GM23338 (cell line): ENCODE measurements at regions not wholly inside any gene's neighbourhood (a gene's known extent, or its start where the extent isn't known, plus 50 kb on each side); places are given as distances from the start of the nearest gene placed in this dataset.

Source experiments
- ATAC-seq: fragments of 200-7000 bp; cut with Tn5 transposase; 3 replicates; pipeline ENCODE4 v1.9.1; 2020
- DNase-seq: peaks from one replicate; pipeline ENCODE4 v3.0.0-alpha.2; 2015; ENCODE audit warnings: low spot score
- H2AFZ ChIP-seq: fragments of 200-600 bp; sonication (generic); 2 replicates; pipeline ENCODE4 v1.8.0; 2016; ENCODE audit warnings: antibody characterized with exemption, mild to moderate bottlenecking, moderate library complexity
- H3F3A ChIP-seq: fragments of 200-600 bp; sonication (generic); replicated peaks from 2 replicates; pipeline ENCODE4 v1.8.0; 2017; ENCODE audit warnings: antibody characterized with exemption, mixed run types, low read depth
- H3K27ac ChIP-seq: fragments of 200-600 bp; sonication (generic); 2 replicates; pipeline ENCODE4 v1.6.1; 2016; ENCODE audit warnings: low read depth
- H3K27me3 ChIP-seq: fragments of 200-600 bp; sonication (generic); 2 replicates; pipeline ENCODE4 v1.8.0; 2016; ENCODE audit warnings: mild to moderate bottlenecking, mixed run types, moderate library complexity; ENCODE audit not compliant: insufficient read depth
- H3K36me3 ChIP-seq: fragments of 200-600 bp; sonication (generic); 2 replicates; pipeline ENCODE4 v1.8.0; 2016; ENCODE audit warnings: mild to moderate bottlenecking; ENCODE audit not compliant: insufficient read depth
- H3K4me1 ChIP-seq: fragments of 200-600 bp; sonication (generic); 2 replicates; pipeline ENCODE4 v1.8.0; 2016; ENCODE audit warnings: mild to moderate bottlenecking, moderate library complexity; ENCODE audit not compliant: insufficient read depth
- H3K4me2 ChIP-seq: fragments of 200-600 bp; sonication (generic); 2 replicates; pipeline ENCODE4 v1.7.1; 2017; ENCODE audit warnings: mixed run types
- H3K4me3 ChIP-seq: fragments of 200-600 bp; sonication (generic); 2 replicates; pipeline ENCODE4 v1.6.1; 2016; ENCODE audit warnings: mixed run types
- H3K79me2 ChIP-seq: fragments of 200-600 bp; sonication (generic); replicated peaks from 2 replicates; pipeline ENCODE4 v1.8.0; 2017; ENCODE audit warnings: mild to moderate bottlenecking; ENCODE audit not compliant: insufficient read depth
- H3K9me2 ChIP-seq: fragments of 200-600 bp; sonication (generic); 2 replicates; pipeline ENCODE4 v1.8.0; 2017; ENCODE audit not compliant: insufficient read depth
- H4K20me1 ChIP-seq: fragments of 200-600 bp; sonication (generic); replicated peaks from 2 replicates; pipeline ENCODE4 v1.8.0; 2017; ENCODE audit warnings: mild to moderate bottlenecking; ENCODE audit not compliant: insufficient read depth
- H3K27ac Mint-ChIP-seq: 2 replicates; pipeline ENCODE4 v1.8.0; 2020; ENCODE audit warnings: inconsistent platforms, mild to moderate bottlenecking, moderate library complexity, mixed read lengths
- H3K27me3 Mint-ChIP-seq: 3 replicates; pipeline ENCODE4 v1.8.0; 2022; ENCODE audit warnings: low read depth, mild to moderate bottlenecking, moderate library complexity, mixed read lengths, inconsistent platforms; ENCODE audit not compliant: insufficient read depth, poor library complexity
- H3K36me3 Mint-ChIP-seq: 3 replicates; pipeline ENCODE4 v1.8.0; 2021; ENCODE audit warnings: low read depth, mild to moderate bottlenecking, inconsistent platforms, moderate library complexity, mixed read lengths
- H3K4me1 Mint-ChIP-seq: 3 replicates; pipeline ENCODE4 v1.8.0; 2020; ENCODE audit warnings: mild to moderate bottlenecking, inconsistent platforms, mixed read lengths
- H3K4me3 Mint-ChIP-seq: 3 replicates; pipeline ENCODE4 v1.8.0; 2021; ENCODE audit warnings: moderate library complexity, mild to moderate bottlenecking, inconsistent platforms, mixed read lengths
- H3K9me3 Mint-ChIP-seq: 3 replicates; pipeline ENCODE4 v1.8.0; 2020; ENCODE audit warnings: moderate library complexity, mild to moderate bottlenecking, inconsistent platforms, mixed read lengths
- CREB1 ChIP-seq: fragments of 250-450 bp; sonication (Bioruptor Pico); IDR thresholded peaks from 2 replicates; pipeline ENCODE4 v1.5.0; 2020; ENCODE audit warnings: low read depth, mild to moderate bottlenecking, moderate library complexity
- ETS1 ChIP-seq: IDR thresholded peaks from 2 replicates; pipeline ENCODE4 v1.6.1; 2016; ENCODE audit warnings: antibody characterized with exemption
- EZH2 ChIP-seq: fragments of 200-600 bp; sonication (generic); IDR thresholded peaks from one replicate; pipeline ENCODE4 v1.8.0; 2017; ENCODE audit warnings: antibody characterized with exemption, mild to moderate bottlenecking, low read depth; ENCODE audit not compliant: unreplicated experiment
- EZH2phosphoT487 ChIP-seq: fragments of 200-600 bp; sonication (generic); IDR thresholded peaks from one replicate; pipeline ENCODE4 v1.8.1; 2018; ENCODE audit warnings: antibody characterized with exemption; ENCODE audit not compliant: unreplicated experiment
- JUNB ChIP-seq: IDR thresholded peaks from one replicate; pipeline ENCODE4 v1.6.1; 2016; ENCODE audit warnings: antibody characterized with exemption; ENCODE audit not compliant: unreplicated experiment
- NANOG ChIP-seq: IDR thresholded peaks from 2 replicates; pipeline ENCODE4 v1.6.1; 2016; ENCODE audit warnings: antibody characterized with exemption, borderline replicate concordance
- POLR2AphosphoS5 ChIP-seq: IDR thresholded peaks from 2 replicates; pipeline ENCODE4 v1.6.1; 2016; ENCODE audit warnings: antibody characterized with exemption, low read depth
- REST ChIP-seq: IDR thresholded peaks from one replicate; pipeline ENCODE4 v1.6.1; 2018; ENCODE audit warnings: antibody characterized with exemption; ENCODE audit not compliant: unreplicated experiment
- STAT1 ChIP-seq: IDR thresholded peaks from one replicate; pipeline ENCODE4 v1.6.1; 2016; ENCODE audit warnings: antibody characterized with exemption; ENCODE audit not compliant: unreplicated experiment
- ZNF114 ChIP-seq: fragments of 250-450 bp; sonication (Bioruptor Pico); IDR thresholded peaks from 2 replicates; pipeline ENCODE4 v1.5.0; 2020; ENCODE audit warnings: mild to moderate bottlenecking, moderate library complexity
- ZNF331 ChIP-seq: fragments of 250-450 bp; sonication (Bioruptor Pico); IDR thresholded peaks from 2 replicates; pipeline ENCODE4 v1.5.0; 2020; ENCODE audit warnings: low read depth, mild to moderate bottlenecking, moderate library complexity

GRCh38 chr9:104429031-104429546, 75.0 kb upstream of the OR13F1 start (continued):
- no peak for TF ChIP-seq EZH2phosphoT487

- no peaks in the 10 kb centered on the region for H3K36me3 ChIP-seq
- no peak overlapping the region for H2AFZ ChIP-seq
- H3K9me2 ChIP-seq, result peaks cover 10% of the 10 kb centered on the region; the same call in 1 of the 2 replicates
- TF ChIP-seq CREB1 (no peak), ZNF331 (CRISPR knock-in tag) (no peak)
- H3K27me3 ChIP-seq, result no peaks in the 10 kb centered on the region
- no peaks in the 10 kb centered on the region for H3F3A ChIP-seq
- H3K36me3 Mint-ChIP-seq, result no peaks in the 10 kb centered on the region
- no peak overlapping the region for H3K4me3 ChIP-seq
- H3K79me2 ChIP-seq, result no peaks in the 10 kb centered on the region
- no peaks in the 10 kb centered on the region for H3K27me3 Mint-ChIP-seq
- no peak for DNase-seq
- H3K4me1 Mint-ChIP-seq, result no peaks in the 10 kb centered on the region
- no peaks in the 10 kb centered on the region for H3K4me1 ChIP-seq
- no peak overlapping the region for H3K27ac Mint-ChIP-seq
- H3K27ac ChIP-seq, result no peak overlapping the region
- no peak overlapping the region for H3K4me2 ChIP-seq
- ATAC-seq, result no peak
- H3K9me3 Mint-ChIP-seq, result peaks cover 50% of the 10 kb centered on the region
- no peak overlapping the region for H3K4me3 Mint-ChIP-seq
- H4K20me1 ChIP-seq, result no peaks in the 10 kb centered on the region
Measured at GRCh38 chr9:104435059-104435458, 69.0 kb upstream of the OR13F1 start.

GRCh38 chr9:104448036-104448435, 56.0 kb upstream of the OR13F1 start:
- no peak overlapping the region for H2AFZ ChIP-seq
- H3K27ac Mint-ChIP-seq, result no peak overlapping the region
- TF ChIP-seq ZNF114 (CRISPR knock-in tag), result no peak
- no peak for TF ChIP-seq STAT1
- no peak for TF ChIP-seq REST
- TF ChIP-seq EZH2, result no peak
- TF ChIP-seq ETS1, result no peak
- TF ChIP-seq NANOG, result no peak
- TF ChIP-seq POLR2AphosphoS5, result no peak
- no peak for TF ChIP-seq ZNF331 (CRISPR knock-in tag)
- no peak for TF ChIP-seq JUNB

More at GRCh38 chr9:104448036-104448435, 56.0 kb upstream of the OR13F1 start:
- H3K4me3 ChIP-seq, result no peak overlapping the region
- Mint-ChIP-seq H3K9me3 (peaks cover 4% of the 10 kb centered on the region; the same call in 1 of the 3 replicates), H3K4me1 (no peaks in the 10 kb centered on the region), H3K27me3 (no peaks in the 10 kb centered on the region), H3K4me3 (no peak overlapping the region), H3K36me3 (no peaks in the 10 kb centered on the region)
- ATAC-seq (no peak), DNase-seq (no peak)
- H3K4me2 ChIP-seq, result no peak overlapping the region
- no peaks in the 10 kb centered on the region for H3F3A ChIP-seq
- no peaks in the 10 kb centered on the region for H4K20me1 ChIP-seq
- H3K4me1 ChIP-seq, result no peaks in the 10 kb centered on the region
- no peaks in the 10 kb centered on the region for H3K27me3 ChIP-seq
- H3K36me3 ChIP-seq, result no peaks in the 10 kb centered on the region
- no peak overlapping the region for H3K27ac ChIP-seq
- no peaks in the 10 kb centered on the region for H3K79me2 ChIP-seq
- H3K9me2 ChIP-seq, result no peaks in the 10 kb centered on the region
